ENCODE measurements at regions not wholly inside any gene's neighbourhood (a gene's known extent, or its start where the extent isn't known, plus 50 kb on each side); places are given as distances from the start of the nearest gene placed in this dataset.

DNA sequence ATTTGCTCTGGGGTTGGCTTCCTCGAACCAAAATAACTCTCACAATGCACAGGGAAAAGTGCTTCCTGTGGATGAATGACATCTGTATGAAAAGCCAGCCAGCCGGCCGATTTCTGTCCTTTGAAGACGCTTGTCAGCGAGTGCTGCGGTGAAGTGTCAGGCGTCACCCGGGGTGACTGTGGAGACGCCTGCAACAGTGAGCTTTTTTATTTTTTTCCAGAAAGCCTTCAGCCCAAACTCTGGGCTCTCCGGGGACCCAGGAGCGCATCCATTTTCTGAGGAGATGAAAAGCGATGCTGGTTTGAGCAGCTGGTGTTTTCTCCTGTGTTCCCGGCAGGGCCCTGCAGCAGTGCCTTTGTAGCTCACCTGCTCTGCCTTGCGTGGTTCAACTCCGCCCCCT lies 147.9 kb upstream of the MYL2 start:
- Histone ChIP-seq H4K20me1 (replicated peaks; ENCODE audit: insufficient read depth) (peaks cover 14% of the 10 kb centered on the region; the same call in 1 of the 2 replicates), H3K27ac (ENCODE audit: low read depth) (no peak overlapping the region), H3K4me1 (ENCODE audit: insufficient read depth) (peaks cover 10% of the 10 kb centered on the region; the same call in 1 of the 2 replicates), H3K9me2 (ENCODE audit: insufficient read depth) (0 out of 2 replicates have a peak, but pooled peaks cover 2% of the 10 kb centered on the region), H3K79me2 (replicated peaks; ENCODE audit: insufficient read depth) (peaks cover 38% of the 10 kb centered on the region), H3K36me3 (ENCODE audit: insufficient read depth) (no peaks in the 10 kb centered on the region), H3K27me3 (ENCODE audit: insufficient read depth) (no peaks in the 10 kb centered on the region), H2AFZ (no peak overlapping the region), H3K4me3 (no peak overlapping the region), H3F3A (replicated peaks; ENCODE audit: low read depth) (no peaks in the 10 kb centered on the region), H3K4me2 (no peak overlapping the region)
- H3K9me3 Mint-ChIP-seq, result no peaks in the 10 kb centered on the region
- DNase-seq (ENCODE audit: low spot score) (no peak), ATAC-seq (peak; percentile 36; the same call in 2 of the 3 replicates)
- no peak overlapping the region for H3K27ac Mint-ChIP-seq
- peaks cover 32% of the 10 kb centered on the region for H3K4me1 Mint-ChIP-seq
- H3K27me3 Mint-ChIP-seq (ENCODE audit: insufficient read depth, low read depth, poor library complexity), result peaks cover 6% of the 10 kb centered on the region
- no peaks in the 10 kb centered on the region for H3K36me3 Mint-ChIP-seq (ENCODE audit: low read depth)
- H3K4me3 Mint-ChIP-seq, result no peak overlapping the region
- TF ChIP-seq ZNF462 (CRISPR knock-in tag; IDR thresholded peaks at IDR 0.05), result no peak
- no peak for TF ChIP-seq NANOG (IDR thresholded peaks at IDR 0.05; ENCODE audit: borderline replicate concordance)
- TF ChIP-seq EZH2 (IDR thresholded peaks at IDR 0.05; ENCODE audit: low read depth, unreplicated experiment), result no peak
- TF ChIP-seq CREB1 (CRISPR knock-in tag; IDR thresholded peaks at IDR 0.05; ENCODE audit: low read depth), result no peak
- no peak for TF ChIP-seq POLR2AphosphoS5 (IDR thresholded peaks at IDR 0.05; ENCODE audit: low read depth)
- TF ChIP-seq ZNF114 (CRISPR knock-in tag; IDR thresholded peaks at IDR 0.05), result no peak
- no peak for TF ChIP-seq STAT1 (IDR thresholded peaks at IDR 0.05; ENCODE audit: unreplicated experiment)
- no peak for TF ChIP-seq EZH2phosphoT487 (IDR thresholded peaks at IDR 0.05; ENCODE audit: unreplicated experiment)
- TF ChIP-seq JUNB (IDR thresholded peaks at IDR 0.05; ENCODE audit: unreplicated experiment), result no peak
